IPS DF 6.9 (cell line): ENCODE measurements at regions not wholly inside any gene's neighbourhood (a gene's known extent, or its start where the extent isn't known, plus 50 kb on each side); places are given as distances from the start of the nearest gene placed in this dataset.
"Not testable (repeated sequence)": the region's sequence is repeated elsewhere in the genome, so short reads cannot be mapped to it uniquely, and the experiment has no call there.

ENCODE experiments used
- DNase-seq: peaks from one replicate; pipeline ENCODE4 v3.0.0-alpha.2; 2013; ENCODE audit warnings: low read depth, low spot score
- H3K27ac ChIP-seq: one replicate; pipeline ENCODE4 v1.5.1; 2013; ENCODE audit warnings: low read length, control low read depth
- H3K27me3 ChIP-seq: 2 replicates; pipeline ENCODE4 v1.6.1; 2013; ENCODE audit warnings: mild to moderate bottlenecking, low read length; ENCODE audit not compliant: control insufficient read depth, insufficient read depth
- H3K36me3 ChIP-seq: 2 replicates; pipeline ENCODE4 v1.6.1; 2013; ENCODE audit warnings: low read length; ENCODE audit not compliant: control insufficient read depth, insufficient read depth
- H3K4me1 ChIP-seq: 2 replicates; pipeline ENCODE4 v1.6.1; 2013; ENCODE audit warnings: low read length; ENCODE audit not compliant: control insufficient read depth, insufficient read depth
- H3K4me3 ChIP-seq: 2 replicates; pipeline ENCODE4 v1.5.1; 2013; ENCODE audit warnings: mild to moderate bottlenecking, low read length
- H3K9me3 ChIP-seq: 2 replicates; pipeline ENCODE4 v1.6.1; 2013; ENCODE audit warnings: low read length, inconsistent platforms; ENCODE audit not compliant: control insufficient read depth, insufficient read depth
- WGBS: extraction: QIAGEN DNeasy Blood & Tissue Kit; methylation state at CpG from one replicate; pipeline ENCODE4 v1.1.7; 2013; ENCODE audit warnings: mixed read lengths, missing lambda C conversion rate; ENCODE audit not compliant: insufficient read length, insufficient coverage; 5-methylcytosine and 5-hydroxymethylcytosine counted together

DNA sequence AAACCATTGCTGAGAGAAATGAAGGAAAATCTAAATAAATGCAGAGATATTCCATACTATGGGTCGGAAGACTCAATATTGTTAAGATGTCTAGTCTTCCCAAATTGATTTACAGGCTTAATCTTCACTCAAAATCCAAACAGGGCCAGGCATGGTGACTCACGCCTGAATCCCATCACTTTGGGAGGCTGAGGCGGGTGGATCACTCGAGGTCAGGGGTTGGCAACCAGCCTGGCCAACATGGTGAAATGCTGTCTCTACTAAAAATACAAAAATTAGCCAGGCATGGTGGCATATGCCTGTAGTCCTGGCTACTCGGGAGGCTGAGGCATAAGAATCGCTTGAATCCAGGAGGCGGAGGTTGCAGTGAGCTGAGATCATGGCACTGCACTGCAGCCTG, 94.1 kb upstream of the RPH3A start:
- not testable (repeated sequence) for H3K36me3 ChIP-seq, H3K4me1 ChIP-seq, DNase-seq, H3K27ac ChIP-seq, H3K9me3 ChIP-seq, H3K27me3 ChIP-seq, H3K4me3 ChIP-seq
- WGBS, result no CpG with 5 or more reads among the region's 7 CpGs

DNA sequence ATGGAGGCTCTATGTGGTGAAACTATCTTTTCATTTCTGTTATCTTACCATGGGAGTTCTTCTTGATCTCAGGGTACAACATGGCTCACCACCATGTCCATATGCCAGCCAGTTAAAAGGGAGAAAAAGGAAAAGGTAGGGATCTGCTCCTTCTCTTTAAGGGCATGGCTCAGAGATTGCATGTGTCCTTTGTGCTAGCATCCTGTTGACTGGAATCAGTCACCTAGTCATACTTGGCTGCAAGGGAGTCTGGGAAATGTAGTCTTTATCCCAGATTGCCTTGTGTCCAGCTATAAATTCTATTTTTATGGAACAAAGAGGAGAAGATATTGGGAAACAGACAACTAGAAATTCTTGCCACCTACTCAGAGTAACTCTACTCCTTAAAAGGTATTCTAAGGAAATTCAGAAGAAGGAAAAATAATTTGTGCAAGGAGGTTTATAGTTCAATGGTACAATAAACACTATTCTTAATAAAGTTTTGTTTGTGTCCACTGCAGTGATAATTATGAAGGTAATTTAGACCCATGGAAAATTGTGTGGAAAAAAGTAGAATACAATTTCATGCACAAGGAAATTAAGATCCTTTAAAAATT, 86.4 kb upstream of the RPH3A start:
- no peak for DNase-seq
- Histone ChIP-seq H3K27me3 (no peaks in the 10 kb centered on the region), H3K27ac (no peak overlapping the region)

DNA sequence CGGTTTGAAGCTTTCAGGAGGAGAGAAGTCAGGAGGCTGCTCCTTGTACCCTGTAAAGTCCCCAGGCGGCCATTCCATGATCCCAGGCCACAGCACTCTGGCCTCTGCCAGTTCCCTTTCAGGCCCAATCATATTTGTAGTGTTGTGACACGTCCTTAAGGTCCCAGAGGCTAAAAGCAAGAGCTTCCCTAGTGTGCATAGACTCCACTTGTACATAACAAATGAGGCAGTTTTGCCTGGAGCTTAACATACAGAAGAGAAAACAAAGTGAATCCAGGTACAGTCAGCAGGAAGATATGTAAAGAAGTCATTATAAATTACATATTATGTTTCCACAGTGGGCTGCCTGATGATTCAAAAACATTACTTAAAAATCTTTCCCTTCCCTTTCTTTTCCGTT, 81.1 kb upstream of the RPH3A start:
- no peak for DNase-seq
- H3K36me3 ChIP-seq, result no peaks in the 10 kb centered on the region
- no peak overlapping the region for H3K27ac ChIP-seq

More for the DNA sequence above, 86.4 kb upstream of the RPH3A start:
- no peaks in the 10 kb centered on the region for H3K36me3 ChIP-seq
- no peak overlapping the region for H3K4me3 ChIP-seq
- no peaks in the 10 kb centered on the region for H3K4me1 ChIP-seq
- no peaks in the 10 kb centered on the region for H3K9me3 ChIP-seq

DNA sequence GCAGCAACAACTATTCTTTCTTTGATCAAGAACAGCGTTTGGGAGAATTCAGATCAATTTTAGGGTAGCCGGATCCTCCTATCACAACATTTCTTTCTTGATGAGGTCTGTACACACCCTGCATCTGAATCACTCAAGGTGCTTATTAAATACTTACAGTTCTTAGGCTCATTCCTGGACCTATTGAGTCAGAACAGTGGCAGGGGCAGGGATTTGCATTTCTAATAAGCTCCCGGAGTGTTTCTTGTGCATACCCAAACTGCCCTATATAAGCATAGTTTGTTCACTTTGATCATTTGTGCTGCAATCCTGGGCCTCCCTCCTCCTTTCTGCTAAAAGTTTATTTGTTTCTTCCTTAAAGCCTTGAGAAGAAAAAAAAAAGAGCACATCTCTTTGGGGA, 80.5 kb upstream of the RPH3A start:
- Histone ChIP-seq H3K27ac (no peak overlapping the region), H3K36me3 (no peaks in the 10 kb centered on the region), H3K9me3 (no peaks in the 10 kb centered on the region), H3K4me1 (no peaks in the 10 kb centered on the region), H3K27me3 (no peaks in the 10 kb centered on the region), H3K4me3 (no peak overlapping the region)
- no peak for DNase-seq
- no CpG with 5 or more reads among the region's 3 CpGs for WGBS

More for the DNA sequence above, 81.1 kb upstream of the RPH3A start:
- Histone ChIP-seq H3K4me3 (no peak overlapping the region), H3K4me1 (no peaks in the 10 kb centered on the region), H3K9me3 (no peaks in the 10 kb centered on the region), H3K27me3 (no peaks in the 10 kb centered on the region)
- 100% methylated on average over 1 of the region's 4 CpGs for WGBS

DNA sequence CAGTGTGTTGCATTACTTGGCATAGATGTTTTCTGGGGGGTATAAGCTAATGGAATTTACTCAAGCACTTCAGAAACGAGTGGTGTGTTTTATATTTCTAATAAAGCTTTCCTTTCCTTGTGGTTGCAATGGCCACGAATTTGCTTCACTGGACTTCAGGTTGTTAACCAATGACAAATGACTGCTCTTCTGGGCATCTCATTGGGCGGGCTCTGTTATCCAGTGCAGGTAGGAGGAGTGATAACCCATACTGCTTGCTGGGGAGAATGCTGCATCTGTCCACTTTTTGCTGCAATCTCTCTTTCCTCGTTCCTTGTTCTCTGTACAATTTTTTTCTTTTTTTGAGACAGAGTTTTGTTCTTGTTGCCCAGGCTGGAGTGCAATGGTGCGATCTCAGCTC, 80.0 kb upstream of the RPH3A start:
- H3K4me3 ChIP-seq, result no peak overlapping the region
- DNase-seq, result no peak

DNA sequence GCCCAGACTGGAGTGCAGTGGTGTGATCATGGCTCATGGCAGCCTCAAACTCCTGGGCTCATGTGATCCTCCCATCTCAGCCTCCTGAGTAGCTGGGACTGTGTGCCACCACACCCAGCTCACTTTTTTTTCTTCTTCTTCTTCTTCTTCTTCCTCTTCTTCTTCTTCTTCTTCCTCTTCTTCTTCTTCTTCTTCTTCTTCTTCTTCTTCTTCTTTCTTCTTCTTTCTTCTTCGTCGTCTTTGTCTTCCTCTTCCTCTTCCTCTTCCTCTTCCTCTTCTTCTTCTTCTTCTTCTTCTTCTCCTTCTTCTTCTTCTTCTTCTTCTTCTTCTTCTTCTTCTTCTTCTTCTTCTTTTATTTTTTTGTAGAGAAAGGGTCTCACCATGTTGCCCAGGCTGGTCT, 78.8 kb upstream of the RPH3A start:
- not testable (repeated sequence) for H3K27me3 ChIP-seq, H3K36me3 ChIP-seq, H3K4me1 ChIP-seq, H3K4me3 ChIP-seq, H3K27ac ChIP-seq, DNase-seq, H3K9me3 ChIP-seq
- WGBS, result no CpG with 5 or more reads among the region's 2 CpGs

More for the DNA sequence above, 80.0 kb upstream of the RPH3A start:
- WGBS, result no CpG with 5 or more reads among the region's 5 CpGs
- Histone ChIP-seq H3K9me3 (no peaks in the 10 kb centered on the region), H3K27me3 (no peaks in the 10 kb centered on the region), H3K36me3 (no peaks in the 10 kb centered on the region), H3K27ac (no peak overlapping the region), H3K4me1 (no peaks in the 10 kb centered on the region)

DNA sequence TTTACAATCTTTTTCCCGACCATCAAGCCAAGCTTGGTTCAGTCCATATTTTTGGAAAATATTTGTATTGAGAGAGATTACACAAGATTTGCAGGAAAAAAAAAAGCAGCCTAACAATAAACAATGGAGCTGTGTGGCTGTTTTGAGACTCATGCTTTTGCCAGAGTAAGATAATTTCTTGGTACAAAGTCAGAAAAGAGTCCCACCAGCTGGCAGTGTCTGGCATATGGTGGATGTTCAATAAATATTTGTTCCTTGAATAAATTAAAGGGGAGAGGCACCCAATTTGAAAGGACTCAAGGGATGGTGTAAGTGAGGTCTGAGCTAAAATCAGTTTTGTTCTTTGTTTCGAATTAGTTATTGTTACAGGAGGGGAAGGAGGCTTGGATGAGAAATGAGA, 78.1 kb upstream of the RPH3A start:
- Histone ChIP-seq H3K4me1 (no peaks in the 10 kb centered on the region), H3K27ac (no peak overlapping the region), H3K27me3 (no peaks in the 10 kb centered on the region), H3K4me3 (no peak overlapping the region), H3K9me3 (no peaks in the 10 kb centered on the region), H3K36me3 (no peaks in the 10 kb centered on the region)
- DNase-seq, result no peak
- no CpG with 5 or more reads among the region's 2 CpGs for WGBS

DNA sequence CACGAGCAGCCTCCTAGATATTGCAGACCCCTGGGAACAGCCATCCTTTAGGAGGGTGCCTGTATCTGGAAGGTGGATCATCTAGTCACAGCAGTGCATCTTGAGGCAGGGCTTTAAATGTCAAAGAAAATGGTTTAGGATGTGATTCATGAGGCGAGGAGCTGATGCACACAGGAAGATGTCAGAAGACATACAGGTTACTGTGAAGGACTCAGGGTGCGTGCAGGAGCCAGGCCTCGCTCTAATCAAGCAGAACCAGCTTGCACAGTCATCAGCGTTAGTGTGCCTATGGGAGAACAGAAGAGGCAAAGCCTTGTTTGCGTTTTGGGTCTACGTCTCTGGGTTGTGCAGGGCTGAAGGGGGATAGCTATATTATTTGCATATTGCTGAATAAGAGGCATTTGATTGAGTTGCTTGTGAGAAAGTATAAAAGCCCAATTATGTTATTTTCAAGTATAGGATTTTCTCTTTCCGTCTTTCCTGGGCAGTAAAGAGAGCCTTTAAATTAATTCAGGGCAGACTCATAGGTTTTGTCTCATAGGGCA, 77.3 kb upstream of the RPH3A start:
- no peak for DNase-seq
- no peak overlapping the region for H3K4me3 ChIP-seq
- H3K4me1 ChIP-seq, result no peaks in the 10 kb centered on the region
- no peaks in the 10 kb centered on the region for H3K36me3 ChIP-seq
- H3K27me3 ChIP-seq, result no peaks in the 10 kb centered on the region
- no peak overlapping the region for H3K27ac ChIP-seq
- no peaks in the 10 kb centered on the region for H3K9me3 ChIP-seq
- no CpG with 5 or more reads among the region's 8 CpGs for WGBS

DNA sequence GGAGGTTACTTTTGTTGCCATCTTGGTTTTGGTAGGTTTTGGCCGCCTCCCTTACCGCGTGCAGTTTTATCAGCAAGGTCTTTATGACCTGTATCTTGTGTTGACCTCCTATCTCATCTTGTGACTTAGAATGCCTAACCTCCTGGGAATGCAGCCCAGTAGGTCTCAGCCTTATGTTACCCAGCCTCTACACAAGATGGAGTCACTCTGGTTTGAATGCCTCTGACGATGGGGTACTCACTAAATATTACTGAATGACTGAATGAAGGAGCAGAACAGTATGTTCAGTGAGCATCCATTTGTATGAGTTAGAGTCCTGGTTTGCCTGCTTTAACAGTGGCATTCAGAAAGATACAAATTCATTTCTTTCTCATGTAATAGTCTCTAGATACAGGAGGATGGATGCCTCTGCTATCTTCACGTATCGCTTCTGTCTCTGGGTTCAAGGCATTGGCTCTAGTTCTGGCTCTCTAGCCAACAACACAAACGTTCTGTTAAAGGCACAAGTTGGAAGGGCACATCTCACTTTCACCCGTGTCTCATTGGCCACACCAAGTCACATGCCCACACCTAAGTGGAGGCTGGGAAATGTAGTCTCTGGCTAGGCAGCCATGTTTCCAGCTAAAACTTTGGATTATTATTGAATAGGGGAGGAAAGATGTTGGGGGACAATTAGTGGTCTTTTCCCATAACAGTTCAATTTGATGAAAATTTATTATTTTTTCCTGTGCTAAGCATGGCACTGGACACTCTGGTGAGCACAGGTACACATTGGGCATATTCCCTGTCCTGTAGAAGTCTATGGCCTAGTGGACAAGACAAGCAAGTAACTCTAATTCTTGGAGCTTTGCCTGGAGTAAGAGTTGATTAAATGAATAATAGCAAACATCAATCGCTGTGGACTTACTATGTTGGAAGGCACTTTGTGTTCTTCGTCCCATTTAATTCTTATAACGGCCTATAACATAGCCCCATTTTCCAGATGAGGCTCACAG, 75.2 kb upstream of the RPH3A start:
- H3K4me1 ChIP-seq, result no peaks in the 10 kb centered on the region
- peak; percentile 35 for DNase-seq

DNA sequence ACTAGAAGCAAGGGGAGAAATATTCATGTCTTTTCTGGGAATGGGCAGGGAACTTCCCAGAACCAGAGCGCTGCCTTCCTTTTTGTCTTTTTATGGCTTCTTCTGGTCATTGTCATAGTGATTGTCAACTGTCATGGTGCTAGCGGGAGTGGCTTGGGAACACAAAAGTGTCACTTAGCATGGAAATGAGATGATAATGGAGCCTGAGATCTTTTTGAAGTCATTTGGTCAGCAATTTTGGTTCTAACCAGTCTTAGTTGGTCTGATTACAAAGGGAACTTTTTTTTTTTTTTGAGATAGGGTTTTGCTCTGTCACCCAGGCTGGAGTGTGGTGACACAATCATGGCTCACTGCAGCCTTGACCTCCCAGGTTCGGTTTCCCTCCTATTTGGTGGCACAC, 62.7 kb upstream of the RPH3A start:
- DNase-seq, result no peak
- Histone ChIP-seq H3K4me1 (no peaks in the 10 kb centered on the region), H3K4me3 (no peak overlapping the region), H3K36me3 (no peaks in the 10 kb centered on the region), H3K27ac (no peak overlapping the region), H3K27me3 (no peaks in the 10 kb centered on the region), H3K9me3 (no peaks in the 10 kb centered on the region)
- WGBS, result no CpG with 5 or more reads among the region's 3 CpGs

More for the DNA sequence above, 75.2 kb upstream of the RPH3A start:
- H3K36me3 ChIP-seq, result no peaks in the 10 kb centered on the region
- H3K4me3 ChIP-seq, result no peak overlapping the region
- no peaks in the 10 kb centered on the region for H3K27me3 ChIP-seq
- no CpG with 5 or more reads among the region's 11 CpGs for WGBS
- no peak overlapping the region for H3K27ac ChIP-seq
- H3K9me3 ChIP-seq, result no peaks in the 10 kb centered on the region
